HepG2 (cell line): ENCODE measurements at regions not wholly inside any gene's neighbourhood (a gene's known extent, or its start where the extent isn't known, plus 50 kb on each side); places are given as distances from the start of the nearest gene placed in this dataset.

Source experiments
- BCLAF1 ChIP-seq: fragments of 450-650 bp; IDR thresholded peaks from 2 replicates; pipeline ENCODE4 v1.6.1; 2017; ENCODE audit warnings: mild to moderate bottlenecking
- BORCS8-MEF2B ChIP-seq: sonication (generic); formaldehyde crosslinking; IDR thresholded peaks from 2 replicates; pipeline ENCODE4 v1.8.0; 2022; ENCODE audit warnings: mild to moderate bottlenecking, missing genetic modification reagents
- CBX1 ChIP-seq: IDR thresholded peaks from one replicate; pipeline ENCODE4 v1.6.1; 2016; ENCODE audit warnings: antibody characterized with exemption, low read depth
- CBX5 ChIP-seq: sonication (generic); formaldehyde crosslinking; IDR thresholded peaks from 2 replicates; pipeline ENCODE4 v1.4.0; 2020; ENCODE audit warnings: missing genetic modification reagents, borderline replicate concordance
- CEBPG ChIP-seq: IDR thresholded peaks from 2 replicates; pipeline ENCODE4 v1.6.1; 2016
- CTCF ChIP-seq: sonication (generic); formaldehyde crosslinking; IDR thresholded peaks from 2 replicates; pipeline ENCODE4 v1.5.0; 2020; ENCODE audit warnings: mild to moderate bottlenecking, missing genetic modification reagents, moderate library complexity
- ELF4 ChIP-seq: sonication (generic); formaldehyde crosslinking; IDR thresholded peaks from 2 replicates; pipeline ENCODE4 v1.5.0; 2020; ENCODE audit warnings: missing genetic modification reagents, mild to moderate bottlenecking, moderate library complexity, borderline replicate concordance
- FOSL2 ChIP-seq: sonication (generic); formaldehyde crosslinking; IDR thresholded peaks from 2 replicates; pipeline ENCODE4 v1.4.0; 2020; ENCODE audit warnings: missing genetic modification reagents
- FOXK2 ChIP-seq: fragments of 450-650 bp; IDR thresholded peaks from 2 replicates; pipeline ENCODE4 v1.6.1; 2016
- HOXD1 ChIP-seq: sonication (generic); formaldehyde crosslinking; IDR thresholded peaks from 2 replicates; pipeline ENCODE4 v1.5.0; 2020; ENCODE audit warnings: missing genetic modification reagents
- MBD4 ChIP-seq: IDR thresholded peaks from 2 replicates; pipeline ENCODE4 v1.6.1; 2012; ENCODE audit warnings: low read length, inconsistent platforms, borderline replicate concordance
- RBAK ChIP-seq: sonication (generic); formaldehyde crosslinking; IDR thresholded peaks from 2 replicates; pipeline ENCODE4 v1.5.1; 2020; ENCODE audit warnings: mild to moderate bottlenecking, missing genetic modification reagents
- TEAD2 ChIP-seq: sonication (generic); formaldehyde crosslinking; IDR thresholded peaks from 2 replicates; pipeline ENCODE4 v1.9.0; 2021; ENCODE audit warnings: missing genetic modification reagents
- THYN1 ChIP-seq: sonication (generic); formaldehyde crosslinking; IDR thresholded peaks from 2 replicates; pipeline ENCODE4 v1.8.1; 2023; ENCODE audit warnings: low read depth, mild to moderate bottlenecking, moderate library complexity, missing genetic modification reagents, borderline replicate concordance
- ZC3H4 ChIP-seq: sonication (generic); formaldehyde crosslinking; IDR thresholded peaks from 2 replicates; pipeline ENCODE4 v1.4.0; 2020; ENCODE audit warnings: missing genetic modification reagents, borderline replicate concordance
- ZFY ChIP-seq: sonication (generic); formaldehyde crosslinking; IDR thresholded peaks from 2 replicates; pipeline ENCODE4 v1.4.0; 2020; ENCODE audit warnings: missing genetic modification reagents
- ZKSCAN8 ChIP-seq: IDR thresholded peaks from 2 replicates; pipeline ENCODE4 v1.6.1; 2016; ENCODE audit warnings: borderline replicate concordance, missing genetic modification reagents, missing compliant biosample characterization
- ZNF160 ChIP-seq: sonication (generic); formaldehyde crosslinking; IDR thresholded peaks from 2 replicates; pipeline ENCODE4 v1.8.0; 2022; ENCODE audit warnings: mild to moderate bottlenecking, inconsistent platforms, missing genetic modification reagents
- ZNF496 ChIP-seq: sonication (generic); formaldehyde crosslinking; IDR thresholded peaks from 2 replicates; pipeline ENCODE4 v1.8.1; 2023; ENCODE audit warnings: mild to moderate bottlenecking, moderate library complexity, missing genetic modification reagents; ENCODE audit not compliant: insufficient replicate concordance
- ZNF503 ChIP-seq: sonication (generic); formaldehyde crosslinking; IDR thresholded peaks from 2 replicates; pipeline ENCODE4 v1.4.0; 2020; ENCODE audit warnings: missing genetic modification reagents

GRCh38 chr5:29758986-29759421, 1434.5 kb upstream of the CDH6 start (continued):
- TF ChIP-seq ZC3H4 (CRISPR knock-in tag) (no peak), ZNF496 (CRISPR knock-in tag) (no peak), TEAD2 (no peak), FOXK2 (peak; percentile 8; the same call in 1 of the 2 replicates), ELF4 (CRISPR knock-in tag) (no peak), CBX1 (no peak), FOSL2 (CRISPR knock-in tag) (peak; percentile 88), HOXD1 (CRISPR knock-in tag) (0 out of 2 replicates have a peak, but pooled peaks have one; percentile 64), MBD4 (peak; percentile 55; the same call in 1 of the 2 replicates), ZNF503 (CRISPR knock-in tag) (peak; percentile 90), RBAK (CRISPR knock-in tag) (no peak), ZFY (CRISPR knock-in tag) (no peak), ZKSCAN8 (CRISPR knock-in tag) (no peak; the same call in 1 of the 2 replicates), CTCF (CRISPR knock-in tag) (no peak), CBX5 (CRISPR knock-in tag) (no peak; the same call in 1 of the 2 replicates), ZNF160 (CRISPR knock-in tag) (no peak), BORCS8-MEF2B (no peak), CEBPG (CRISPR knock-in tag) (peak; percentile 22; the same call in 1 of the 2 replicates), THYN1 (no peak), BCLAF1 (no peak)
